B cell (primary cell): ENCODE measurements at regions not wholly inside any gene's neighbourhood (a gene's known extent, or its start where the extent isn't known, plus 50 kb on each side); places are given as distances from the start of the nearest gene placed in this dataset.

ENCODE experiments used
- ATAC-seq: fragments of 200-7000 bp; cut with Tn5 transposase; one replicate; pipeline ENCODE4 v1.10.0; 2021; ENCODE audit warnings: low read depth, mild to moderate bottlenecking, moderate number of reproducible peaks, moderate library complexity
- CTCF ChIA-PET: fragments of 350-600 bp; sonication (Branson Sonifier 250); formaldehyde crosslinking; loops from one replicate; lab custom pipeline; 2021; ENCODE audit warnings: antibody characterized with exemption, inconsistent platforms; lab: Charles Lee
- POLR2A ChIA-PET: fragments of 350-600 bp; sonication (Branson Sonifier 250); formaldehyde crosslinking; loops from one replicate; lab custom pipeline; 2021; ENCODE audit warnings: antibody characterized with exemption; lab: Charles Lee
- DNase-seq: peaks from one replicate; pipeline ENCODE4 v3.0.0; 2013
- H2AFZ ChIP-seq: 2 replicates; pipeline ENCODE4 v1.6.1; 2012; ENCODE audit warnings: mild to moderate bottlenecking, low read depth, low read length; ENCODE audit not compliant: insufficient read depth, poor library complexity, severe bottlenecking
- H3K27ac ChIP-seq, 2 donors: 1 replicate in 1 of 2; 2 replicates in 1 of 2; pipeline ENCODE4 v1.5.1; 2012 to 2013; ENCODE audit warnings: low read length in 2 of 2, mild to moderate bottlenecking in 2 of 2, moderate library complexity in 1 of 2
- H3K27me3 ChIP-seq, 4 experiments: fragments of 200-600 bp in 1 of 4; sonication (generic) in 1 of 4; replicated peaks in 1 of 4; 1 replicate in 2 of 4; 2 replicates in 2 of 4; pipeline versions ENCODE4 v1.6.1 to v1.7.0; 2013 to 2016; ENCODE audit warnings: low read length in 3 of 4, mild to moderate bottlenecking in 2 of 4, mixed read lengths in 1 of 4, moderate library complexity in 1 of 4; ENCODE audit not compliant: insufficient read depth in 4 of 4, control insufficient read depth in 3 of 4; ENCODE audit errors: control extremely low read depth in 1 of 4
- H3K36me3 ChIP-seq, 2 experiments: replicated peaks in 1 of 2; 1 replicate in 1 of 2; 2 replicates in 1 of 2; pipeline versions ENCODE4 v1.6.1 to v1.7.1; 2013; ENCODE audit warnings: low read length in 1 of 2; ENCODE audit not compliant: insufficient read depth in 2 of 2, control insufficient read depth in 1 of 2; ENCODE audit errors: control extremely low read depth in 1 of 2, extremely low read depth in 1 of 2
- H3K4me1 ChIP-seq, 2 donors: fragments of 200-600 bp in 1 of 2; sonication (generic) in 1 of 2; 1 replicate in 1 of 2; 2 replicates in 1 of 2; pipeline versions ENCODE4 v1.5.1 to v1.6.1; 2013 to 2017; ENCODE audit warnings: low read length in 2 of 2; ENCODE audit not compliant: control insufficient read depth in 2 of 2, insufficient read depth in 2 of 2
- H3K4me2 ChIP-seq: replicated peaks from 2 replicates; pipeline ENCODE3; 2012; ENCODE audit warnings: mild to moderate bottlenecking, low read depth, low read length; ENCODE audit not compliant: poor library complexity, severe bottlenecking
- H3K4me3 ChIP-seq, 5 experiments: fragments of 200-600 bp in 1 of 5; sonication (generic) in 1 of 5; 1 replicate in 3 of 5; 2 replicates in 2 of 5; pipeline versions ENCODE4 v1.5.1 to v1.7.0; 2011 to 2016; ENCODE audit warnings: low read length in 4 of 5, mild to moderate bottlenecking in 4 of 5, low read depth in 2 of 5, control low read depth in 1 of 5, moderate library complexity in 1 of 5; ENCODE audit not compliant: insufficient read depth in 1 of 5; ENCODE audit errors: control extremely low read depth in 1 of 5, extremely low read depth in 1 of 5
- H3K79me2 ChIP-seq: fragments of 200-600 bp; sonication (generic); one replicate; pipeline ENCODE4 v1.6.0; 2016; ENCODE audit warnings: low read length; ENCODE audit not compliant: control insufficient read depth, insufficient read depth
- H3K9ac ChIP-seq: fragments of 200-600 bp; sonication (generic); 2 replicates; pipeline ENCODE4 v1.6.1; 2017; ENCODE audit warnings: mild to moderate bottlenecking, low read length, moderate library complexity
- H3K9me3 ChIP-seq, 3 donors: one replicate each; pipeline versions ENCODE4 v1.6.1 to v1.7.1; 2013; ENCODE audit warnings: low read length in 2 of 3; ENCODE audit not compliant: control insufficient read depth in 2 of 3, insufficient read depth in 1 of 3; ENCODE audit errors: control extremely low read depth in 1 of 3
- H4K20me1 ChIP-seq: 2 replicates; pipeline ENCODE4 v1.6.0; 2012; ENCODE audit warnings: mild to moderate bottlenecking, low read length; ENCODE audit not compliant: insufficient read depth, control insufficient read depth, poor library complexity, severe bottlenecking
- H3K27ac Mint-ChIP-seq: one replicate; pipeline ENCODE4 v1.8.0; 2021; ENCODE audit warnings: mixed read lengths
- H3K27me3 Mint-ChIP-seq: one replicate; pipeline ENCODE4 v1.8.0; 2021; ENCODE audit warnings: mixed read lengths
- H3K4me1 Mint-ChIP-seq: one replicate; pipeline ENCODE4 v1.8.0; 2021; ENCODE audit warnings: mixed read lengths
- H3K4me3 Mint-ChIP-seq: one replicate; pipeline ENCODE4 v1.8.0; 2021; ENCODE audit warnings: mixed read lengths
- H3K9me3 Mint-ChIP-seq: one replicate; pipeline ENCODE4 v1.8.0; 2022; ENCODE audit warnings: mixed read lengths; ENCODE audit not compliant: insufficient read depth
- CTCF ChIP-seq: fragments of 200-600 bp; IDR thresholded peaks from one replicate; pipeline ENCODE4 v1.8.0; 2022; ENCODE audit warnings: antibody characterized with exemption, mild to moderate bottlenecking
- EZH2 ChIP-seq: IDR thresholded peaks from 2 replicates; pipeline ENCODE4 v1.6.1; 2012; ENCODE audit warnings: borderline replicate concordance, low read depth, mild to moderate bottlenecking, moderate library complexity, low read length; ENCODE audit not compliant: insufficient read depth, poor library complexity, severe bottlenecking
- WGBS: methylation state at CpG from one replicate; pipeline ENCODE4 v1.1.5; 2013; ENCODE audit warnings: missing lambda C conversion rate; ENCODE audit not compliant: insufficient coverage; 5-methylcytosine and 5-hydroxymethylcytosine counted together
- intact Hi-C: fragments of 100-400 bp; cut with micrococcal nuclease; formaldehyde crosslinking; loops from one replicate; pipeline ENCODE4 v1.10.0; 2022

GRCh38 chr18:73831688-73832087, 315.9 kb downstream of the FBXO15 start:
- Histone ChIP-seq H3K27ac (no peak overlapping the region), H3K4me3 (no peak overlapping the region), H3K79me2 (no peaks in the 10 kb centered on the region), H3K9ac (no peak overlapping the region), H4K20me1 (no peaks in the 10 kb centered on the region), H3K9me3 (no peaks in the 10 kb centered on the region), H3K36me3 (no peaks in the 10 kb centered on the region), H3K4me1 (no peaks in the 10 kb centered on the region), H2AFZ (no peak overlapping the region), H3K4me2 (no peak overlapping the region), H3K27me3 (no peaks in the 10 kb centered on the region)
- DNase-seq (no peak), ATAC-seq (no peak)
- H3K9me3 Mint-ChIP-seq = no peaks in the 10 kb centered on the region
- ChIA-PET CTCF (interaction anchor here (0.6 to 1.7 kb wide), 3 partner anchors 11 to 17 kb away, joined by 4 to 5 read pairs (median 4); no protein-coding TSS in a partner anchor), POLR2A (no interaction called here)
- TF ChIP-seq EZH2 (no peak), CTCF (no peak)
- H3K4me1 Mint-ChIP-seq = no peaks in the 10 kb centered on the region
- H3K4me3 Mint-ChIP-seq = no peak overlapping the region
- 88% methylated on average over 6 of the region's 6 CpGs for WGBS
- no peaks in the 10 kb centered on the region for H3K27me3 Mint-ChIP-seq
- no peak overlapping the region for H3K27ac Mint-ChIP-seq
- intact Hi-C loops = no loop called here

GRCh38 chr18:73829146-73829545, 318.5 kb downstream of the FBXO15 start:
- ATAC-seq = no peak
- 94% methylated on average over 6 of the region's 7 CpGs for WGBS
- no peak overlapping the region for H2AFZ ChIP-seq
- H3K36me3 ChIP-seq = no peaks in the 10 kb centered on the region
- no peak for DNase-seq
- Mint-ChIP-seq H3K27me3 (no peaks in the 10 kb centered on the region), H3K4me3 (no peak overlapping the region), H3K27ac (no peak overlapping the region), H3K9me3 (no peaks in the 10 kb centered on the region), H3K4me1 (no peaks in the 10 kb centered on the region)
- no peaks in the 10 kb centered on the region for H3K9me3 ChIP-seq
- CTCF ChIA-PET = no interaction called here
- no peak overlapping the region for H3K4me3 ChIP-seq
- H3K27ac ChIP-seq = no peak overlapping the region
- no peak for TF ChIP-seq CTCF
- no peak for TF ChIP-seq EZH2
- H3K27me3 ChIP-seq = no peaks in the 10 kb centered on the region
- POLR2A ChIA-PET = no interaction called here
- no peaks in the 10 kb centered on the region for H3K79me2 ChIP-seq
- no peak overlapping the region for H3K9ac ChIP-seq
- H4K20me1 ChIP-seq = no peaks in the 10 kb centered on the region
- intact Hi-C loops = no loop called here
- no peak overlapping the region for H3K4me2 ChIP-seq
- H3K4me1 ChIP-seq = no peaks in the 10 kb centered on the region
